ENCODE measurements at regions not wholly inside any gene's neighbourhood (a gene's known extent, or its start where the extent isn't known, plus 50 kb on each side); places are given as distances from the start of the nearest gene placed in this dataset.
"Not testable (repeated sequence)": the region's sequence is repeated elsewhere in the genome, so short reads cannot be mapped to it uniquely, and the experiment has no call there.

GRCh38 chr21:25531538-25532250, 75.6 kb downstream of the MRPL39 start:
- not testable (repeated sequence) for DNase-seq

DNA sequence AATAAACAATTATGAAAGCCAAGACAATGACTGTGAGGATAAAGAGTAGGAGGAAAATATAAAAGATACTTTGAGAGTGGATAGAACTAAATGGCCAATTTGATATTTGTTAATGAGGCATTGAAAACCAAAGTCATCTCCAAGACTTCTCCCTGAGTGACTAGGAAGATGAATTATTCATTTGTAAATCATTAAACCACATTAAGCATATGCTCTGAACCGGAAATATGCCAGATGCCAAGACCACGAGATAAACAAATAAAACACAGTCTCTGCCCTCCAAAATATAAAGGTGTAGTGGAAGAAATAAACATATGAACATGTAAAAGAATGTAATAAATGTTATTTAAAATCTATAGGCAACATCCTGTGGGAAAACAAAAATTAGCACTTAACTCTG, 78.8 kb downstream of the MRPL39 start:
- no peak for DNase-seq

GRCh38 chr21:25518491-25518911, 88.8 kb downstream of the MRPL39 start:
- DNase-seq: no peak

DNA sequence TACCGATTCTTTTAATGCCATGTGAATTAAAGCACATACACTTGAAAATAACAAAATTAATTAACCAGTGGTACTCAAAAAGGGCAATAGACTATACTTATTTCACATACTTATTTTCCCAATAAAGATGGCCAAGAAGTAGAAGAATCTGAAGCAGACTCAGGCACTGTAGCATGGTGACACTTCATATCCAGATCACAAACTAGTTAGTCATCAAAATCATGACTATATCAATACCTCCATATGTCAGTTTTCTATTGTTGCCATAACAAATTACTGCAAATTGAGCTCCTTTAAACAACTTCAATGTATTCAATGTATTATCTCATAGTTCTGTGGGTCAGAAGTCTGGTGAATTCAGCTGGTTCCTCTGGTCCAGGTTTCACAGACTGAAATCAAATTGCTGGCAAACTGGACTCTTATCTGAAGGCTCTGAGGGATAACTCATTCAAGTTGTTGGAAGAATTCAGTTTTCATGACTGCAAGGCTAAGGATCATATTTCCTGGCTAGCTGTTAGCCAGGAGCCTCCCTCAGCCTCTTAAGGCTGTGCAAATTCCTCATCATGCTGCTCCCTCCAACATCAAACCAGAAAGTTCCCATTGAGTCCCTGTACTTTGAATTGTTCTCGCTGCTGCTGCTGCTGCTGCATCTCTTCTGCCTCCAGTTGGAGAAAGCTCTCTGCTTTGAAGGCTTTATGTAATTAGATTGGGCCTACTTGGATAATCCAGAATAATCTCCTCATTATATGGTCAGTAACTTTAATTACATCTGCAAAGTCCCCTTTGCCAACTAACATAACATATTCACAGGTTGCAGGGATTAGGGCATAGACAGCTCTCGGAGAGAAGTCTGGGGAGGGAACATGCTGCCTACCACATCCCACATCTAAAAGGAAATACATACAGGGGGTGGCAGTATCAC, 91.5 kb downstream of the MRPL39 start:
- no peak for DNase-seq

DNA sequence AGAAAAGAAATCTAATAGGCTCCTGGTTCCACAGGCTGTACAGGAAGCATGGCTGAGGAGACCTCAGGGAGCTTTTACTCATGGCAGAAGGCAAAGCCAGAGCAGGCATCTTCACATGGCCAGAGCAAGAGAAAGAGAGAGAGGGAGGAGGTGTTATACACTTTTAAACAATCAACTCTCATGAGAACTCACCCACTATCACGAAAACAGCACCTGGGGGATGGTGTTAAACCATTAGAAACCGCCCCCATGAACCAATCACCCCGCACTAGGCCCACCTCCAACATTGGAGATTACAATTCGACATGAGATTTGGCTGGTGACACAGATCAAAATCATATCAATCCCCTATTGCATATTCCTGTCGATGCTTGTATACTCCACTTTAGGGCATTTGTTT, 93.5 kb downstream of the MRPL39 start:
- DNase-seq: no peak

DNA sequence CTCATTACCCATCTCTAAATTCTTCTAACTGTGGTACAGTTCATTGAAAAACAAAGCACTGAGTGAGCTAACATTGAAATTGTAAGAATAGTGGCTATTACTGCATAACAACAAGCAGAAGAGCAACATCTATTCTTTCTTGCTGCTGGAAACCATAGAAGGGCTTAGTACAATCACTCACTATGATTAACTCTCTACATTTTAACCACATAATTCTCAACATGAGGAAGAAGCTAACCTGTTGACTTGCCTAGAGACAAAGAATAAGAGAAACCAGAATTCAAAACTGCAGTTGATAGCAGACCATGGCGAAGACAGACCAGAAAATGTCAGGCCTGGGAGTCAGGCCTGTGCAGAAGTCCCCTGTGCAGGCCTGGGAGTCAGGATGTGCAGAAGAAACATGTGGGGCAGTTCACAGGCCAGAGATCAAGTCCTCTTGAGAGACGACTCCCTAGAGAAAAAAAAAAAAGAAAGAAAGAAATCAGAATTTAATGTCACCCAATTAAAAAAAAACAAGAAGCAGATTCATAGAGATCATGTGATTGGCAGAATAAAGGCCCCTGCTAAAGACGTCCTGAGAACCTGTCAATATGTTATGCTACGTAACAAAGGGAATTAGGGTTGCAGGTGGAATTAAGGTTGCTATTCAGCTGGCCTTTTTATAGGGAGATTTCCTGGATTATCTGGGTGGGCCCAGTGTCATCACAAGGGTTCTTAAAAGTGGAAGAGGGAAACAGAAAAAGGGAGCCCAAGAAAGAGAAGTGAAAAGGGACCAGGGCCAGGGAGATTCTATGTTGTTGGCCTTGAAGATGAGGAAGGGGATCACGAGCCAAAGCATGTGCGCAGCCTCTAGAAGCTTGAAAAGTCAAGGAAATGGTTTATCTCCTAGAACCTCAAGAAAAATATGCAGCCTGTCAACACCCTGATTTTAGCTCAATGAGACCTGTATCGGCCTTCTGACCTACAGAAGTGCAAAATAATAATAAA, 94.9 kb downstream of the MRPL39 start:
- no peak for DNase-seq

DNA sequence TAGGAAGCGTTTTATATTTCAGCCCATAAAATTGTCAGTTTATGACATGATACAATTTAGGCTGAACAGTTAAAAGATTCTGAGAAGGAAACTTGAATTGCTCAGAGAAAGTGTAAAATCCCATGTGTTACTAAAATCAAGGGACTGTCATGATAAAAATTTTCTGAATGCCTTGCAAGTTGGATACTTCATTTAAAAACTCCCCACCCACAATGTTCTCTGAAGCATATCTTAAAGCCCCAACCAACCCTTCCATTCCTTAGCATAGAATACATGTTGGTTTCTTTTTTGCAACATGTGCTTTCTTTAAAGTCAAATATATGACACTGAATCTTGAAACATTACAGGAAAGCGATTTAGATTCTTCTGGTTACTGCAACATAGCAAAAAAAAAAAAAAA, 97.4 kb downstream of the MRPL39 start:
- no peak for DNase-seq

DNA sequence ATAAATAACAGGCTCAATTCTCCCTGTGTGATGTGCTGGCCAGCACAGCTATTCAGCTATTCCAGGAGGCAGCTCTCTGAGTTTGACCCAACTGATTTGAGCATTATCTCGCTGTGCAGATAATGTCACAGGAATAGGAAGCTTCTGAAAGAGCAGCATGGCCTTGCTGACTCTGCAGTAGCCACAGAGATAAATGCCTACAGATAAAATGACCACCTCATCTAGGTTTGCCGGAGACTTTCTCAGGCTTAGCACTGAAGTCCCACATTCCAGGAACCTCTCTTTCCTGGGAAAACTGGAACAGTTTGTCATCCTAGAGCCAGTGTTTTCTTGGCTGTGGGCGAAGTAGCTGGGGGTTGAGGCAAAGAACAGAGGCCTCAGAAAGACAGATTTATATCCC, 98.9 kb downstream of the MRPL39 start:
- DNase-seq: no peak

DNA sequence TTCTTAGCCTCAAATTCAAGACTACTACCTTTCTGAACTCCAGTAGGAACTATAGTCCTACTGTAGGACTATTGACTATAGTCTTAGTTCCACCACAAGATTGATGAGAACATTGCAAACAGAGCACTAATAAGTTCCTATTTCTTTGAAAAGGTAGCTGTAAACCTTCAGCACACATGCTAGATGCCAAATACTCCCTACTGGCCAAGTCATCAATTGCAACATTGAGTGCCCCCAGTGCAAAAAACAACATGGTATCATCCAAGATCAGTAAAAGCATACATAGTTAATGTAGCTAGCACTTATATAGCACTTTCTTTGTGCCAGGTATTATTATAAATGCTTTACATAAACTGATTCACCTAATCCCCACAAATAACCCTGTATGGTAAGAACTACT, 99.8 kb downstream of the MRPL39 start:
- DNase-seq: peak; percentile 11 to 36

GRCh38 chr21:25506887-25507286, 100.4 kb downstream of the MRPL39 start:
- peak; percentile 63 to 64 for DNase-seq

- no peak for DNase-seq
These were observed 101.0 kb downstream of the MRPL39 start for GRCh38 chr21:25506261-25506660.

DNA sequence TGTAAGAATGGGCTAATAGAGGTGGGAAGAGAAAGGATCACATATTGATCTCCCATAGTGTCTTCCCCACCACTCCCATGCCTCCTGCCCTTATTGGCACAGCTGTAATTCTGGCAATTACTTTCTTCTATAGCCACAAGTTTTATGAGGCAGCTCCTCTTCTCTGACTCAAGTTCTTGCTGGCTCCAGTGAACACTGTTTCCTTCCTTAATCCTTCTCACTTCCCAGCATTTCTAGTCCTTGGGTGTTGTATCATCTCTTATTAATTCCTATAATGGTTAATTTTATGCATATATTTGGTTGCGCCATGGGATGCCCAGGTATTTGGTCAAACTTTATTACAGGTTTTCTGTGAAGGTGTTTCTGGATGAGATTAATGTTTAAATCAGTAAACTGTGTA, 103.3 kb downstream of the MRPL39 start:
- no peak for DNase-seq

DNA sequence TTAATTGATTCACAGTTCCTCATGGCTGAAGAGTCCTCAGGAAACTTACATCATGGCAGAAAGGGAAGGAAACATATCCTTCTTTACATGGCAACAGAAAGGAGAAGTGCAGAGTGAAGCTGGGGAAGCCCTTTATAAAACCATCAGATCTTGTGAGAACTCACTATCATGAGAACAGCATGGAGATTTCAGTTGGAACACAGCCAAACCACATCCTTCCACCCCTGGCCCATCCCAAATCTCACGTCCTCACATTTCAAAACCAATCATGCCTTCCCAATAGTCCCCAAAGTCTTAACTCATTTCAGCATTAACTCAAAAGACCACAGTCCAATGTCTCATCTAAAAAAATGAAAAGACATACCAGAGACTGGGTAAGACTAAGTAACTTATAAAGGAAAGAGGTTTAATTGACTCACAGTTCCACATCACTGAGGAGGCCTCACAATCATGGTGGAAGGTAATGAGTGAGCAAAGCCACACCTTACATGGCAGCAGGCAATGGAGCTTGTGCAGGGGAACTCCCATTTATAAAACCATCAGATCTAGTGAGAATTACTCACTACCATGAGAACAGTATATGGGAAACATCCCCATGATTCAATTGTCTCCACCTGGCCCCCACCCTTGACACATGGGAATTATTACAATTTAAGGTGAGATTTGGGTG, 105.2 kb downstream of the MRPL39 start:
- no peak for DNase-seq

DNA sequence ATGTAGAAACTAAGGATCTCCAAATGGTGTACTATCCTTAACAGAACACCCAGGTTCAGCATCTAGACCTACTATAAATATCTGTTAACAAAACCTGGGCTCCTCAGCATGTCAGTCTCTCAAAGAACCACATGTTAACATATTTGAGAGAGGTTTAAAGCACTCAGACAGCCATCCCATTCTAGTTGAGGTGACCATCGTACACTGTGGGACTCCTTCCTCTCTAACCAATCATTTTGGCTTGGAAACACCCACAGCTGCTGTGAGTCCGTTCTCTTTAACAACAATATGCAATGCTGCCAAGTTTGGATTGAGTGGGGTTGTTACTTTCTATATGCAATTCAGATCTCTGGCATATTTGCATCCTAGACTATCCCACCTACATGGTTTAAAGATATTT, 105.8 kb downstream of the MRPL39 start:
- DNase-seq: no peak

DNA sequence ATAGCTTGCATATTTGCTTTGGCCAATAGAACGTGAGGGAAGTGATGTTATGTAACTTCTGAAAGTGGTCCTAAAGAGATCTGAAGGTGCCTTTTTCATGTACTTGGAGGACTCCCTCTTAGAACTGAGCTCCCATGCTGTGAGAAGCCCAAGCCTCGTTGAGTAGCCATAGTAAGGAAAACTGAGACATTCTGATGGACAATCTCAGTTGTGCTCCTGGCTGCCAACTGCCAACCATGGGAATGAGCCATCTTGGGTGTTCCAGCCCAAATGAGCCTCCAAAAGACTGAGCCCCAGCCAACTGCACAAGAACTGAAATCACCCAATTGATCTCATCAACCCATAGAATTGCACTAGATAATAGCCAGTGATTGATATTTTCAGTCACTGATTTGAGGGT, 106.7 kb downstream of the MRPL39 start:
- no peak for DNase-seq

GRCh38 chr21:25496825-25497482, 110.3 kb downstream of the MRPL39 start:
- DNase-seq: no peak

GRCh38 chr21:25494804-25495203, 112.5 kb downstream of the MRPL39 start:
- no peak for DNase-seq

GRCh38 chr21:25493722-25494121, 113.6 kb downstream of the MRPL39 start:
- no peak for DNase-seq

GRCh38 chr21:25491267-25491666, 116.0 kb downstream of the MRPL39 start:
- no peak for DNase-seq

DNA sequence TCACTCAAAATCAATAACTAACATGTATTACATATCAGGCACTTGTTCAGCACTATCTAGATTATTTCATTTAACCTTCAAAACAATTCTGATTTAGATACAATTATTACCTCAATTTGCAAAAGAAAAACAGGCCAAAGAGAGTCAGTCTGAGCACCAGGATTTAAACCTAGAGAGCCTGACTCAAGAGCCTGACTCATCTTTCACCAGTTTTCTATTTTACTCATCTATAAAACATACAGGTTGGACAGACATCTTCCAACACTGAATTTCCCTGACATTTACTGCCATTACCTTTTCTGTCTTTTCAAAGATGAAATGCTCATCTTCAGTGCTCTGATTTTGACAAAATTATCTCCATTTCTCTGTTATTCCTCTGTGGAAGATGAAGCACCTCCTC, 116.5 kb downstream of the MRPL39 start:
- no peak for DNase-seq

DNA sequence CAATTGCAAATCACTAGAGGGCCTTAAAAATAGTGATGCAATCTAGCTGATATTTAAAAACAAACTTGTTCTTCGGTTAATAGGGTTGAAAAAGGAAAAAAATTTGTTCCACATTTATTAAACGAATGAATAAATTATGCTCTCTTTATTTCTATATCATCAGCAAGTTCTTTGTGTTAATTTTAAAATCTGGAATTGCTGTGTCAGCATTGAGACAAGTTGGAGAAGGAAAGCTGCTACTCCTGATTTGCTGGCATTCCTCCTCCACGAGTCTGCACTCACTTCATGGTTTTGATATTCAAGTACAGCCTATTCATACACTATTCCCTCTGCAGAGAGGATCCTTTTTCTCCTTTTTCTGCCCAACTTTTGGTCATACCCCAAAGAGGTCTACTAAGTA, 117.6 kb downstream of the MRPL39 start:
- no peak for DNase-seq

DNA sequence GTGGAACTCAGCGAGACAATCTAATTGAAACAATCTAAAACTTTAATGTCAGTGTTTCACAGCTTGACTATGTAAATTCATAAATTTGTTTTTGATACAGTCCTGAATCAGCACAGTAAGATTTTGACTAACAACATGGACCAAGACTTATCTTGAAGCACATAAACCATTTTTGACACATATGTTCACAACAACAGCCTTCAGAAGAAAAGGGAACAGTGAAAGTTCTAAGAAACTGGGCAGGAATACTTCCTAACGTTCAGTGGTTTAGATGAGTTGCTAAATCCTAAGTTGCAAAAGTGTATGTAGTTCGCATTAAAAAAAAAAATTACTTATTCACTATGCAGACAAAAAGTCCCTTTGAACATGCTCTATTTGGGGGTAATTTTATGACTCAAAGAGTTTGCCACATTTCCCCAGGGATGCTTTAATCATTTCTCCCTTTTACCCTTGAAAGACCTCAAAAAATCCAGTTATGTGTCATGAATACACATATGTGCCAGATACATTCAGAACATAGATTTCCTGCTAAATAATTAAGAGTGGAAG, 120.2 kb downstream of the MRPL39 start:
- DNase-seq: no peak

Data from SHP77 (cell line).